GM19467 (cell line): ENCODE measurements at regions not wholly inside any gene's neighbourhood (a gene's known extent, or its start where the extent isn't known, plus 50 kb on each side); places are given as distances from the start of the nearest gene placed in this dataset.
"Not testable (repeated sequence)": the region's sequence is repeated elsewhere in the genome, so short reads cannot be mapped to it uniquely, and the experiment has no call there.

Experiments used
- ATAC-seq: cut with Tn5 transposase; IDR thresholded peaks from one replicate; pipeline ENCODE4 v1.9.1; 2021; ENCODE audit warnings: mild to moderate bottlenecking, moderate library complexity; ENCODE audit not compliant: unreplicated experiment

- no peak for ATAC-seq
Measured at GRCh38 chr21:29396951-29397455, 98.3 kb downstream of the BACH1 start.

GRCh38 chr21:29403301-29403700 lies 104.6 kb downstream of the BACH1 start:
- ATAC-seq, result no peak

- ATAC-seq, result no peak
Measured at GRCh38 chr21:29403922-29404538, 105.3 kb downstream of the BACH1 start.

GRCh38 chr21:29405503-29406122 lies 106.9 kb downstream of the BACH1 start:
- no peak for ATAC-seq

GRCh38 chr21:29406385-29406784 lies 107.7 kb downstream of the BACH1 start:
- ATAC-seq, result no peak

GRCh38 chr21:29407571-29407970 lies 108.8 kb downstream of the BACH1 start:
- ATAC-seq, result no peak

GRCh38 chr21:29413683-29414082 lies 115.0 kb downstream of the BACH1 start:
- ATAC-seq, result no peak

GRCh38 chr21:29416268-29416667 lies 117.5 kb downstream of the BACH1 start:
- no peak for ATAC-seq

- peak; percentile 83 for ATAC-seq
Measured at GRCh38 chr21:29418813-29419212, 120.1 kb downstream of the BACH1 start.

- ATAC-seq, result peak; percentile 22
Measured at GRCh38 chr21:29419422-29419821, 120.7 kb downstream of the BACH1 start.

GRCh38 chr21:29423099-29423870 lies 124.6 kb downstream of the BACH1 start:
- ATAC-seq, result no peak

- no peak for ATAC-seq
Measured at GRCh38 chr21:29424728-29425127, 126.0 kb downstream of the BACH1 start.

- no peak for ATAC-seq
Measured at GRCh38 chr21:29429218-29429617, 130.5 kb downstream of the BACH1 start.

GRCh38 chr21:29430030-29430429 lies 131.3 kb downstream of the BACH1 start:
- ATAC-seq, result no peak

GRCh38 chr21:29430576-29430975 lies 131.9 kb downstream of the BACH1 start:
- no peak for ATAC-seq

- no peak for ATAC-seq
Measured at GRCh38 chr21:29431178-29431577, 132.5 kb downstream of the BACH1 start.

- ATAC-seq, result no peak
Measured at GRCh38 chr21:29431680-29432079, 133.0 kb downstream of the BACH1 start.

- no peak for ATAC-seq
Measured at GRCh38 chr21:29433366-29434059, 134.8 kb downstream of the BACH1 start.

- no peak for ATAC-seq
Measured at GRCh38 chr21:29434081-29434480, 135.4 kb downstream of the BACH1 start.

GRCh38 chr21:29434982-29435381 lies 136.3 kb downstream of the BACH1 start:
- ATAC-seq, result not testable (repeated sequence)

GRCh38 chr21:29436143-29436542 lies 137.4 kb downstream of the BACH1 start:
- no peak for ATAC-seq
